GM21423 (cell line): ENCODE measurements at regions not wholly inside any gene's neighbourhood (a gene's known extent, or its start where the extent isn't known, plus 50 kb on each side); places are given as distances from the start of the nearest gene placed in this dataset.

Experiments
- ATAC-seq: cut with Tn5 transposase; IDR thresholded peaks from one replicate; pipeline ENCODE4 v1.9.1; 2021; ENCODE audit warnings: mild to moderate bottlenecking, moderate library complexity; ENCODE audit not compliant: unreplicated experiment

DNA sequence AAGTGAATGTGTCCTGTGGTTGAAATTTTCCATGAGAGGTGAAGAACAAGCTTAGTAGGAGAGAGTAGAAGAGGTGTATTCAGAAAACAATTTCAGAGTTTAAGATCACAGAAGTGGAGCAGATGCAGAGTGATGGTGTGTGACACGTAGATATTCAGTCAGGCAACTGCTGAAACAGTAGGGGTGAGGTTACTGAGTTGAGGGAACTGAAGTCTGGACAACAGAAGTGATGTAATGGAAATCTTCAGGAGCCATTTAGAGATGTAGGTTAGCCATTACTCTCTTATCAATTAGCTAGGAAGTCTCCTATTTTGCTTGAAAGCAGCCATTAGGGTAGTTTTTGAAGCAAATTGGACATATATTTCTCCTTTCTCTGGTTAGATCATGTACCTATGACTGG is 584.4 kb downstream of the PKHD1 start:
- ATAC-seq, result no peak

- no peak for ATAC-seq
These were observed 582.0 kb downstream of the PKHD1 start for GRCh38 chr6:51505434-51505833.

GRCh38 chr6:51509597-51509996 is 577.8 kb downstream of the PKHD1 start:
- no peak for ATAC-seq

DNA sequence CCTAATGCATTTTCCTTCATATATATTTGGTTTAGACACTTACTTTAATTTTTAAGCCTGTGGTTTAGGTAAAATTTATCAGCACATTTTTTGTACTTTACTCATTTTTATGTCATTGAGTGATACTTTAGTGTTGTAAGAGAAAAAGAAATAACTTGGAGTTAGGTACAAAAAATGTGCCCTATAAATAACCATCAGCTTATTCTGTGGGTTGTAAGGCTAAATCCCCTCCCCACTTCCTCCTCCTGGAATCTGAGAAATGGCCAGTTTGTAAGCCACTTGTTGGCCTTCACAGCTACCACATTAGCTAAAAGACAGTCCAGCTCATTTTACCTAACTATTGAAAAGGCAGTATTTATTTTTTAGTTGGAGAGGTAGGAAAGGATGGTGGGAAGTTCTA is 576.3 kb downstream of the PKHD1 start:
- no peak for ATAC-seq

DNA sequence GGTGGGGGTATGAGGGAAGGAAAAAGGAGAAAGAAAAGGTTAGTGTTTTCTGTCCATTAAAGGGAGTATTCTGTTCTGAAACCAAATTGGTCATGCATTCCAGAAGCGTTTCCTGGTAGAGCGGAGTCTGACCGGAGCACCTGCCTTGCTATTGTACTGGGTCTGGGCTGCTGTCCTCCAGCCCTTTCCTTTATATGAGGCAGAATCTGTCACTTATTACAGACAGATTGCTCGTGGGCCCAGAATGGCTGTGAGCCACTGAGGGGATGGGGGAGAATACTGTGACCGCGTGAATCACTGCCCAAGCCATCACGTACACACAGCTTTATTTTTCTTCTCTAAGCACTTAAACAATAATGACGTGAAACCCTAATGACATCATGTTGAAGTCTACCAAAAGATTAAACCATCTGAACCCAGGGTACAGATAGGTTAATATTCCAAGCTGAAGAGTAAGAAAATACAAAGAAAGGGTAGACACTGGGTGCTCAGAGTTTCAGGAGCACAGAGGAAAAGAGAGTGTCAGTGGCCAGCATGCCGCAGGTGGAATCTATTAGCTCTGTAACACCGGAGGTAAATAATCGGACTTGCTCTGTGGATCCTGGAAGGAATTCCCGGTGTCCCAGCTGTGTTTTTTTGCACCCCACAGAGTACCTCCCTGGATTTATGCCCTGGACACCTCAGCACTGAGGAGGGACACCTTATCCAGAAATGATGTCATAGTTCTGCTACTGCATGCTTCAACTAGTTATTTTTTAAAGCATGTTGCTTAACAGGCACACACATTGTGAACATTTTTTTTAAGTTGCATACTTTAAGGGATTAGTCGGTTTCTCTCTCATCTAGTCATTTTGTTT is 573.3 kb downstream of the PKHD1 start:
- ATAC-seq, result no peak

DNA sequence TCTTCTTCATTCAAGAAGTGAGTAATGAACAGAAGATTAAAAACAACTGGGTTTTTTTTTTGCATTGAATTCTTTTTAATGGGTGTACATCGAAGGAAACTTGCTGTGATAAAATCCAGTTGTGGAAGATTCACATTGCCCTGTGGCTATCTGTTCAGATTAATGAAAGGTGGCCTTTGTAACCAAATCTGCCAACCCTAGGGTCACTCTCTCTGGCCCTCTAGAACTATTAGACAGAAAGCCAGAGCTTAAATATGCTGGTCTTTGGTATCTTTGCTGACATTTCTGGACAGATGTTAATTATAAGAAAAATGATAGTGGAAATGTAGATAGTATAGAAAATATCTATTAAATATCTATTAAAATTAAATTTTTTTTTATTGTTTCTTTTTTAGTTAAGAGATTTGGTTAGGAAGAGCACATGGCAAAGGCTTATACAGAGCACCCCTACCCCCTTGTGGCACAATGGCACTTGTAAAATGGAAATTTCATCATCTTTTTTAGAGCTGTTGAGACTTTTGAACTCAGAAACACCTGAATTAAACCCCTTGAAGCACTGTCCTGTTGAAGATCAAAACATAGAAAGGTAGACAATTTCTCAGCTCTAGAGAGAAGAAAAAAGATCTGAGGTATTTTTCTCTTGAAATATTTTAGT is 572.5 kb downstream of the PKHD1 start:
- no peak for ATAC-seq

GRCh38 chr6:51526049-51526448 is 561.4 kb downstream of the PKHD1 start:
- ATAC-seq, result no peak

DNA sequence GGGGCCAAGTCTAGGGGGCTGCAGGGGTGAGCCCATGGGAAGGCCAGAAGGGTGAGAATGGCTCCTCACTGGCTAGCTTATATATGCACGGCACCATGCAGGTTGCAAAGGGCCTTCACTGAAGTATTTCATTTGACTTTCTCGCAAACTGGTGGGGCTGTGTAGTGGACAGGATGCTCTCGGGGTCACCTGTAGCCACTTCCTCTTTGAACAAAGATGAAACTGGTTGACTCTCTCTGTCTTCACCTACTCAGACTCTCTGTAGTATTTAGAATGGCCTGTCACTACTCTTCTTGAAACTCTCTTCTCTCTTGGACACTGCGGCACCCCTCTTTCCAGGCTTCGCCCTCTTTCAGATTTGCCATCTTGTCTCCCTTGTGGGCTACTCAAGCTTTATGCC is 560.5 kb downstream of the PKHD1 start:
- peak; percentile 45 for ATAC-seq

- ATAC-seq, result no peak
These were observed 558.9 kb downstream of the PKHD1 start for GRCh38 chr6:51528556-51528955.

DNA sequence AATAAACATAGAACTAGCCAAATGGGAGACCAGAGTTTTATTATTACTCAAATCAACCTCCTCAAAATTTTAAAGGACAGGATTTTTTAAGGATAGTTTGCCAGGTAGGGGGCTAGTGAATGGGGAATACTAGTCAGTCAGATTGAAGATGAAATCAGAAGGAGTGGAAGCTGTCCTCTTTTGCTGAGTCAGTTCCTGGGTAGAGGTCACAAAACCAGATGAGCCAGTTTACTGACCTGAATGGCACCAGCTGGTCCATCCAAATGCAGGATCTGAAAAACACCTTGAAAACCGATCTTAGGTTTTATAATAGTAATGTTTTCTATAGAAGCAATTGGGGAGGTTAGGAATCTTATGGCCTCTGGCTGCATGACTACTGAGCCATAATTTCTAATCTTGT is 558.2 kb downstream of the PKHD1 start:
- ATAC-seq, result no peak

DNA sequence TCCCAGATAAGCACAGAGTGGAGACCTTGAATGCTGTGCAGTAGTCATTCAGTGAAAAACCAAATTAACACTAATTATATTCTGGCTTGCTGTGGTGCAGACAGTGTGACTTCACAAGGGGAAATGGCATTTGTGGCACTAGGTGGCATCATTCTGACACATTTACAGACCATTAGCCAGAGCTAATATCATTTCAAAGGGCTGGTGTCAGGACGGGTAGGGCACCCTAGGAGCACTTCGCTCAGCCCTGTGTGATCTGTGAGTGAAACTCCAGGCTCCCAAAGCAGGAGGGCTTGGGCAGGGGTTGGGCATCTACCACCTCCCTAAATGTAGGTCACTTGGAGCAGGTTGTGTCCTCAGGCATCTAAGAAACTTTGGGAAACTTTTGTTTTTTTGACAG is 555.8 kb downstream of the PKHD1 start:
- no peak for ATAC-seq

DNA sequence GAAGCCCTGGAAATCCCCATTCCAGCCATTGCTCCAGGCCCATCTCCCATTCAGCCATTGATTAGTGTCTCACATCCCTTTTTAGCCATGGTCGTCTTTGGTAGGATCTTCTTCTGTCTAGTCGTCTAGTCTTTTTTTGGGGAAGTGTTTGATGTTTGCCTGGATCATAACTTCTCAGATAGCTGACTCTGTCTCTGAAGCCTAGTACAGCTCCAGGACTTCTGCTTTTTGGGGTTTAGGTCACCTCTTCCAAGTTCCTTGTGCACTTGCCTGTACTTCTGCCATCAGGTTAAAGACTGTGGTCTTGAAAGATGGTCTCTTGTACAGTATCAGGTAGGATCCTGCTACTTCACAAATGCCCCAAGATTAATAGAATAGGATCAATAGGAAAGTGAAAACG is 553.5 kb downstream of the PKHD1 start:
- no peak for ATAC-seq

GRCh38 chr6:51535327-51535726 is 552.1 kb downstream of the PKHD1 start:
- ATAC-seq, result no peak

- ATAC-seq, result no peak
These were observed 550.7 kb downstream of the PKHD1 start for GRCh38 chr6:51536728-51537127.

DNA sequence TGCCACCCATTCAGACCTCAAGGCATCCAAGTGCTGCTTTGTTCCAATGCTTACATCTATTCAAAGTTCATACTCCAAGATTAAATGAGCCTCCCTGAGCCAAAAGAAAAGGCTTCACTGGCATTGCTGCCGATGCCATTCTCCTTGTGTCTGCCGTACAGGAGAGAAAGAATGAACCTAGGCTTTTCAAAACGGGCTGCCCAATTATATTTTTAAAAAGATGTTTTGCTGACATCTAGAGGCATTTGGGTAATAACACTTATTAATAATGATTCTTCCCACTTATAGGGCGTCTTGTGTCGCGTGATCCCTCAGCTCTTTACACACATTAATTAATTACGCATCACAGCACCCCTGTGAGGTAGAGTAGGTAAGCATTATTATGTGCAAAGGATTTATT is 545.6 kb downstream of the PKHD1 start:
- no peak for ATAC-seq

DNA sequence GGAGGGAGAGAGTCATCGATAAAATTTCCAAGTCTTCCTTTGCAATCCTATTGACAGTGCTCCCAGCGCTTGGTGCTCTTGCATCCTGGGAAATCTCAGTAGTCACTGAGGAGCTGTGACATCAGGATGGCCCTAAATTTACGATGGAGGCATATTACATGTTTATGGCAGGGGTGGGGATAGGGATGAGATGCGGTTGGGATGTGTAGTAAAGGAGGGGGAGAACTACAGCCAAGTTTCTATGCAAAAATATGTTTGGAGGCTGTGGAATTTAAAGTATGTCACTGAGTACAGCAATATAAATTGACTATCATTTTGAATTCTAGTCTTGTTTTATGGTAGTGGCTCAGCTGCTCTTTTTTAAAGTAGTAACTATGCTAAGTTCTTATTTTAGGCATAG is 544.9 kb downstream of the PKHD1 start:
- ATAC-seq, result no peak

DNA sequence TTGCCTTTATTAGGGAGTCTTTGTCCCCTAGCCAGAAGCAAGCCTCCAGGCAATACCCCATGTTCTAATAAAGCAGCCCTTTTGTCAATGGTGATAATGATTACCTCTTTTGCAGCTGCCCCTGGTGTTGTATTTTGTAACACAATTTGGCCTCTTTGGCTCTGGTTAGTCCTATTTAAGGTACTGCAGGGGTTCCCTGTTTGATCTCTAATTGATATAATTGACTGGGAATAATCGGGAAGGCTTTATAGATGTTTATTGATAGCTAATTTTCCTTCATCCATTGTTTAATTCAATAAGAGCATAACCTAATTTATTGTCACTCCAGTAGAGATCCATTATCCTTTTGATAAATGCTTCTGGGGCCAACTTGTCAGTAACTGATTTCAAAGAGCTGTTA is 537.2 kb downstream of the PKHD1 start:
- ATAC-seq, result no peak

- ATAC-seq, result no peak
These were observed 535.0 kb downstream of the PKHD1 start for GRCh38 chr6:51552435-51552834.

DNA sequence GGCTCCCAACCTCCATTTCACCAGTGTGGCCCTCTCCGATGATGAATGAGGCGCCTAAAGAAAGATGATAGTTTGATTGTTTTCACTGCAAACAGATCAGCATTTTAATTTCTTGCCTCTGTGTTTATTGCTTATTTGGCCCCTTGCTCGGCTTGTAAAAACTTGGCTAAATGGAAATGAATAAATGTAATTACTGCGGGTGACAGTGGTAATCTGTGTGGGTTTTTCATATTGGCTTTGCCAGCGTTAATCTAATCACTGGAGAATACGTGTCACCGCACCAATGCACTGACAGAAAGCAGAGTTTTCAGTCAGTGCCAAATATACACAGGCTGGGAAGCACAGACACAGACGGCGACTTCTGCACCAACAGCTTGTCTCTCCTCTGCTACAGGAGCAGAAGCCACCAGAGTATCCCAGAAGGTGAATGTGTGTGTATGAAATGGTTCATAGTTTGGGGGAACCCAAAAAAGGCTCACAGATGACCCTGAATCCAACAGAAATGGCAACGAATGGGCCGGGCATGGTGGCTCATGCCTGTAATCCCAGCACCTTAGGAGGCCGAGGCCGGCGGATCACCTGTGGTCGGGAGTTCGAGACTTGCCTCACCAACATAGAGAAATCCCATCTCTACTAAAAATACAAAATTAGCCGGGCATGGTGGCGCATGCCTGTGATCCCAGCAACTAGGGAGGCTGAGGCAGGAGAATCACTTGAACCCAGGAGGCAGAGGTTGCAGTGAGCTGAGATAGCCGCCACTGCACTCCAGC is 534.0 kb downstream of the PKHD1 start:
- no peak for ATAC-seq

DNA sequence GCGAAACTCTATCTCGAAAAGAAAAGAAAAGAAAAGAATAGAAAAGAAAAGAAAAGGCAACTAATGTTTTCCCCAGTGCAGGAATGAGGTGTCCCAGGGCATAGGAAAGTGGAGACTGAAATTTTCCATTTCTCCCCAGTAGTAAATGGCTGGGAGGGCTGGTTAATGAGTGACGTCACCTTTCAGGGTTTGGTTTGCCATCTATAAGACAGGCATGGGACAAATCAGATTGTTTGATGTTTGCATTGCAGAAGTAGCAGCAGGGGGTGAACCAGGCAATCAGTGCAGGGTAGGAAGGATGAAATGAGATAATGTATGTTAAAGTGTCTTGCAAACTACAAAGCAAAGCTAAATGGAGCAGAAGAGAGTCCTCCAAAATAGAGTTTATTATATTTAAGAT is 533.4 kb downstream of the PKHD1 start:
- ATAC-seq, result no peak

DNA sequence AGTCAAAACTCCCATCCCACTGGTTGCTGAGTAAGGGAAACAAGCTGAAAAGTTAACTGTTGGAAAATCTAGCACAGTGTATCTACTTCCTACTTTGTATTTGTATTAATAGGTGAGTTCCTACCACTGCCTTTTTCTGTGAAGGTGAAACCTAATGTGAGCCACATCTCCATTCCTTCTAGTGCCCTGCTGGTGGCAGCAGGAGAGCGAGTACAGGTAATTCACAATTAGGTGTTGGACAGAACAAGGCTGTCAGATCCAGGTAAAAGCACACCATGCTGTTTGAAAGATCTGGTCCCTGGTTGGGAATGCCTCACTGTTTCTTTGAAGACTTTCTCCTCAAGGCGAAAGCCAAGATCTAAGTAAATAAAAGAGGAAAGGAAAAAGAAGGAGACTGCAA is 528.4 kb downstream of the PKHD1 start:
- ATAC-seq, result no peak

GRCh38 chr6:51562198-51562597 is 525.2 kb downstream of the PKHD1 start:
- peak; percentile 91 for ATAC-seq
